Spleen (tissue), 11 donors: ENCODE measurements at regions not wholly inside any gene's neighbourhood (a gene's known extent, or its start where the extent isn't known, plus 50 kb on each side); places are given as distances from the start of the nearest gene placed in this dataset.

Experiments
- DNase-seq: peaks from one replicate; pipeline ENCODE4 v3.0.0-alpha.2; 2020
- H3K27ac ChIP-seq, 8 donors: fragments of 200-600 bp; sonication (generic) in 7 of 8; 1 replicate in 4 of 8; 2 replicates in 4 of 8; pipeline versions ENCODE4 v1.5.0 to v1.8.0; 2016 to 2021; ENCODE audit warnings: inconsistent platforms in 4 of 8, mild to moderate bottlenecking in 4 of 8, moderate library complexity in 1 of 8
- H3K27me3 ChIP-seq, 7 donors: fragments of 200-600 bp; sonication (generic) in 6 of 7; replicated peaks in 1 of 7; 1 replicate in 4 of 7; 2 replicates in 3 of 7; pipeline versions ENCODE4 v1.5.0 to v1.8.0; 2016 to 2021; ENCODE audit warnings: inconsistent platforms in 3 of 7, mild to moderate bottlenecking in 1 of 7
- H3K36me3 ChIP-seq, 6 donors: fragments of 200-600 bp; sonication (generic) in 5 of 6; 1 replicate in 4 of 6; 2 replicates in 2 of 6; pipeline versions ENCODE4 v1.5.0 to v1.8.0; 2016 to 2021; ENCODE audit warnings: inconsistent platforms in 2 of 6
- H3K4me1 ChIP-seq, 6 donors: fragments of 200-600 bp; sonication (generic) in 5 of 6; 1 replicate in 3 of 6; 2 replicates in 3 of 6; pipeline versions ENCODE4 v1.5.0 to v1.8.0; 2016 to 2021; ENCODE audit warnings: inconsistent platforms in 3 of 6
- H3K4me3 ChIP-seq, 8 donors: fragments of 200-600 bp; sonication (generic) in 7 of 8; 1 replicate in 4 of 8; 2 replicates in 4 of 8; pipeline versions ENCODE4 v1.5.0 to v1.8.0; 2016 to 2021; ENCODE audit warnings: inconsistent platforms in 4 of 8, mild to moderate bottlenecking in 4 of 8, moderate library complexity in 2 of 8
- H3K9me3 ChIP-seq, 8 donors: fragments of 200-600 bp; sonication (generic) in 7 of 8; 1 replicate in 4 of 8; 2 replicates in 4 of 8; pipeline versions ENCODE4 v1.5.0 to v1.8.0; 2016 to 2021; ENCODE audit warnings: inconsistent platforms in 4 of 8
- CTCF ChIP-seq, 11 experiments: fragments of 200-600 bp in 7 of 11; fragments of 450-650 bp in 4 of 11; sonication (generic) in 4 of 11; IDR thresholded peaks in 8 of 11; conservative IDR thresholded peaks in 3 of 11; 1 replicate in 7 of 11; 2 replicates in 4 of 11; pipeline versions ENCODE4 v1.4.0 to v1.8.0; 2016 to 2021; ENCODE audit warnings: antibody characterized with exemption in 11 of 11, inconsistent platforms in 4 of 11, mild to moderate bottlenecking in 1 of 11
- POLR2A ChIP-seq, 3 donors: fragments of 450-650 bp; IDR thresholded peaks; one replicate each; pipeline ENCODE4 v1.5.1; 2017; ENCODE audit warnings: antibody characterized with exemption in 3 of 3, mild to moderate bottlenecking in 1 of 3
- POLR2AphosphoS5 ChIP-seq, 3 donors: sonication (generic); formaldehyde crosslinking; IDR thresholded peaks; one replicate each; pipeline ENCODE4 v1.5.1; 2017; ENCODE audit warnings: antibody characterized with exemption in 3 of 3
- WGBS, 5 donors: extraction: QIAGEN DNeasy Blood & Tissue Kit in 3 of 5; methylation state at CpG; one replicate each; pipeline versions ENCODE4 v1.1.5 to v1.1.7; 2013 to 2018; 5-methylcytosine and 5-hydroxymethylcytosine counted together
- intact Hi-C: fragments of 100-400 bp; cut with DNase I; formaldehyde crosslinking; loops from one replicate; pipeline ENCODE4 v1.15.0; 2023; ENCODE audit warnings: low total_unique reads
- donor health status: healthy with polysubstance abuse.
- donor health status: DM: no; HTN: no; CAD: no; lungs with moderate emphysema.
- donor health status: DM: no; HTN: no; CAD: no.
- donor health status: Bipolar disorder and iron deficiency.
- donor health status: healthy.
- donor health status: DM: no; HTN: no; CAD: no.
- donor health status: DM: yes; HTN: yes; CAD: no.

GRCh38 chr13:106640515-106640914 lies 72.6 kb upstream of the ARGLU1 start:
- Histone ChIP-seq H3K4me3 (no peak overlapping the region), H3K27ac (no peak overlapping the region), H3K27me3 (no peaks in the 10 kb centered on the region), H3K4me1 (no peaks in the 10 kb centered on the region), H3K9me3 (no peaks in the 10 kb centered on the region), H3K36me3 (no peaks in the 10 kb centered on the region)
- no peak for TF ChIP-seq POLR2AphosphoS5 (IDR thresholded peaks at IDR 0.05)
- no peak for TF ChIP-seq POLR2A (IDR thresholded peaks at IDR 0.05)
- no peak for TF ChIP-seq CTCF (IDR thresholded peaks at IDR 0.05 in 8 of 11, conservative IDR thresholded peaks at IDR 0.05 in 3 of 11)
- DNase-seq, result no peak
- intact Hi-C loops, result no loop called here
- WGBS, 5 donors, result 87 to 93% (median 91%) methylated on average over 5 of the region's 5 CpGs

GRCh38 chr13:106637519-106637918 lies 69.6 kb upstream of the ARGLU1 start:
- H3K4me1 ChIP-seq, result no peaks in the 10 kb centered on the region
- TF ChIP-seq POLR2AphosphoS5 (IDR thresholded peaks at IDR 0.05) (no peak), CTCF (IDR thresholded peaks at IDR 0.05 in 8 of 11, conservative IDR thresholded peaks at IDR 0.05 in 3 of 11) (no peak), POLR2A (IDR thresholded peaks at IDR 0.05) (no peak)
- H3K4me3 ChIP-seq, result no peak overlapping the region
- H3K27me3 ChIP-seq, result no peaks in the 10 kb centered on the region
- H3K36me3 ChIP-seq, result no peaks in the 10 kb centered on the region
- 89 to 98% (median 92%) methylated on average over 2 of the region's 2 CpGs for WGBS, 5 donors
- no peak for DNase-seq
- H3K9me3 ChIP-seq, result no peaks in the 10 kb centered on the region
- intact Hi-C loops, result no loop called here
- H3K27ac ChIP-seq, result no peak overlapping the region

DNA sequence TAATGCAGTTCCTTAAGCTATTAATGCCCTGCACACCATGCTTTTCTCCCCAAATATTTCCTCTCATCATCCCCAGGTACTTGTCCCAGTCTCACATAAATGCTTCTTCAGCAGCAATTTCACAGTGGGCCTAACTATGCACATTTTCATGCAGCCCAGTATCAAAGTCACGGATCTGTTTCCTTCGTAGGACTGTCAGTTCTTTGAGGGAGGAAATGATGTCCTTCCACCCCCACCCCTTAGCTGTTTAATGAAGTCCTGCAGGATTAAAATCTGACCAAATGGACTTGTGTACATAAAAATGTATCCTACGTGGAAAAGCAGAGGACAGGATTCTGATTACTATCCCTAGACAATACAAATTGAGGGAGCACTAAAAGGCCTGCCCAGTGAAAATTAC lies 68.6 kb upstream of the ARGLU1 start:
- no peaks in the 10 kb centered on the region for H3K36me3 ChIP-seq
- H3K4me1 ChIP-seq, result no peaks in the 10 kb centered on the region
- WGBS, 5 donors, result 68 to 87% (median 79%) methylated on average over 3 of the region's 3 CpGs
- H3K27me3 ChIP-seq, result no peaks in the 10 kb centered on the region
- no peak for TF ChIP-seq CTCF (IDR thresholded peaks at IDR 0.05 in 8 of 11, conservative IDR thresholded peaks at IDR 0.05 in 3 of 11)
- no peak for TF ChIP-seq POLR2AphosphoS5 (IDR thresholded peaks at IDR 0.05)
- TF ChIP-seq POLR2A (IDR thresholded peaks at IDR 0.05), result no peak
- DNase-seq, result no peak
- H3K4me3 ChIP-seq, result no peak overlapping the region
- H3K9me3 ChIP-seq, result no peaks in the 10 kb centered on the region
- intact Hi-C loops, result no loop called here
- H3K27ac ChIP-seq, result no peak overlapping the region

DNA sequence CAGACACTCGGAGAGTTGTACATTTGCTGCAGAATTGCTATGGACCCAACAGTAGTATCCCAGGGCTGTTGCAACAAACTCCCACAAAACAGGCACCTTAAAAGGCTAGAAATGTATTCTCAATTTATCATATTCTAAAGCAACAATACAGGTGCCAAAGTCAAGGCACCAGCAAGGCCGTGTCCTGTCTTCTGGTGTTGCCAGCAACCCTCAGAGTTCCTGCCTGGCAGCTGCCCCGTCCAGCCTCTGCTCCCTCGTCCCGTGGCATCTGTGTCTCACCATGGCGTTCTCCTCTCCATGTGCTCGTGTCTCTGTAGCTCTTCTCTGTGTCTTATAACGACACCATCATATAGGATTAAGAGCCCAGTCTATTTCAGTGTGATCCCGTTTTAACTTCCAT lies 67.7 kb upstream of the ARGLU1 start:
- no peak for DNase-seq
- intact Hi-C loops, result no loop called here
- no peak for TF ChIP-seq POLR2AphosphoS5 (IDR thresholded peaks at IDR 0.05)
- no peak for TF ChIP-seq POLR2A (IDR thresholded peaks at IDR 0.05)
- TF ChIP-seq CTCF (IDR thresholded peaks at IDR 0.05 in 8 of 11, conservative IDR thresholded peaks at IDR 0.05 in 3 of 11), result no peak
- Histone ChIP-seq H3K4me3 (no peak overlapping the region), H3K27me3 (no peaks in the 10 kb centered on the region), H3K27ac (no peak overlapping the region), H3K4me1 (no peaks in the 10 kb centered on the region), H3K9me3 (no peaks in the 10 kb centered on the region), H3K36me3 (no peaks in the 10 kb centered on the region)
- WGBS, 5 donors, result 78 to 87% (median 87%) methylated on average over 8 to 9 of the region's 9 CpGs
